WTC11 (cell line): ENCODE measurements at regions not wholly inside any gene's neighbourhood (a gene's known extent, or its start where the extent isn't known, plus 50 kb on each side); places are given as distances from the start of the nearest gene placed in this dataset.
A peak's percentile ranks its signal among the peaks of the same experiment; 100 is the strongest.

ENCODE experiments used
- ATAC-seq: fragments of 200-7000 bp; cut with Tn5 transposase; 2 replicates; pipeline ENCODE4 v1.10.0; 2021; ENCODE audit warnings: mild to moderate bottlenecking, moderate library complexity
- CTCF ChIA-PET: fragments of 300-600 bp; sonication (Branson Sonifier 250); formaldehyde crosslinking; loops from one replicate; lab custom pipeline; 2021; ENCODE audit warnings: antibody characterized with exemption; lab: Charles Lee
- POLR2A ChIA-PET: fragments of 350-600 bp; sonication (Branson Sonifier 250); formaldehyde crosslinking; loops from one replicate; lab custom pipeline; 2021; ENCODE audit warnings: antibody characterized with exemption; lab: Charles Lee
- DNase-seq: peaks from one replicate; pipeline ENCODE4 v3.0.0; 2021; ENCODE audit warnings: low spot score
- H3K27ac Mint-ChIP-seq: 2 replicates; pipeline ENCODE4 v1.8.0; 2021; ENCODE audit warnings: mixed read lengths
- H3K27me3 Mint-ChIP-seq: 2 replicates; pipeline ENCODE4 v1.8.0; 2021; ENCODE audit warnings: low read depth, mild to moderate bottlenecking, moderate library complexity, mixed read lengths
- H3K36me3 Mint-ChIP-seq: 2 replicates; pipeline ENCODE4 v1.8.0; 2021; ENCODE audit warnings: mixed read lengths
- H3K4me1 Mint-ChIP-seq: 2 replicates; pipeline ENCODE4 v1.8.0; 2022; ENCODE audit warnings: mixed read lengths
- H3K4me3 Mint-ChIP-seq: 2 replicates; pipeline ENCODE4 v1.8.0; 2021; ENCODE audit warnings: mild to moderate bottlenecking, moderate library complexity, mixed read lengths
- H3K9me3 Mint-ChIP-seq: 2 replicates; pipeline ENCODE4 v1.8.0; 2021; ENCODE audit warnings: mixed read lengths
- ATF1 ChIP-seq: sonication (generic); formaldehyde crosslinking; IDR thresholded peaks from 2 replicates; pipeline ENCODE4 v1.8.1; 2023; ENCODE audit warnings: mild to moderate bottlenecking, moderate library complexity, missing genetic modification reagents
- ELF4 ChIP-seq: sonication (generic); formaldehyde crosslinking; IDR thresholded peaks from 2 replicates; pipeline ENCODE4 v1.8.1; 2022; ENCODE audit warnings: low read depth, mild to moderate bottlenecking, moderate library complexity, missing genetic modification reagents
- ESRRA ChIP-seq: sonication (generic); formaldehyde crosslinking; IDR thresholded peaks from 2 replicates; pipeline ENCODE4 v1.8.1; 2022; ENCODE audit warnings: mild to moderate bottlenecking, missing genetic modification reagents, borderline replicate concordance
- GABPB1 ChIP-seq: sonication (generic); formaldehyde crosslinking; IDR thresholded peaks from 2 replicates; pipeline ENCODE4 v1.8.1; 2023; ENCODE audit warnings: mild to moderate bottlenecking, missing genetic modification reagents
- KAT7 ChIP-seq: sonication (generic); formaldehyde crosslinking; IDR thresholded peaks from 2 replicates; pipeline ENCODE4 v1.8.1; 2023; ENCODE audit warnings: missing genetic modification reagents, mild to moderate bottlenecking, borderline replicate concordance
- MYBL2 ChIP-seq: sonication (generic); formaldehyde crosslinking; IDR thresholded peaks from 2 replicates; pipeline ENCODE4 v1.8.1; 2023; ENCODE audit warnings: mild to moderate bottlenecking, moderate library complexity, missing genetic modification reagents
- NFE2L1 ChIP-seq: sonication (generic); formaldehyde crosslinking; IDR thresholded peaks from 2 replicates; pipeline ENCODE4 v1.8.1; 2023; ENCODE audit warnings: missing genetic modification reagents
- PRRX2 ChIP-seq: fragments of 250-450 bp; sonication (Bioruptor Pico); IDR thresholded peaks from 2 replicates; pipeline ENCODE4 v1.8.0; 2021; ENCODE audit warnings: mild to moderate bottlenecking
- ZNF232 ChIP-seq: sonication (generic); formaldehyde crosslinking; IDR thresholded peaks from 2 replicates; pipeline ENCODE4 v1.8.0; 2022; ENCODE audit warnings: mild to moderate bottlenecking, missing genetic modification reagents
- ZNF396 ChIP-seq: fragments of 250-450 bp; sonication (Bioruptor Pico); IDR thresholded peaks from 2 replicates; pipeline ENCODE4 v1.8.0; 2021; ENCODE audit warnings: mild to moderate bottlenecking, moderate library complexity, borderline replicate concordance
- TF ChIP-seq, protein P1 (sequence below): fragments of 250-450 bp; sonication (Bioruptor Pico); IDR thresholded peaks from 2 replicates; pipeline ENCODE4 v1.9.0; 2021; ENCODE audit warnings: mild to moderate bottlenecking, borderline replicate concordance
- TF ChIP-seq, protein P2 (sequence below): sonication (generic); formaldehyde crosslinking; IDR thresholded peaks from 2 replicates; pipeline ENCODE4 v1.8.1; 2022; ENCODE audit warnings: missing genetic modification reagents, borderline replicate concordance
- TF ChIP-seq, protein P3 (sequence below): fragments of 250-450 bp; sonication (Bioruptor Pico); conservative IDR thresholded peaks from 2 replicates; pipeline ENCODE4 v1.9.0; 2021; ENCODE audit warnings: mild to moderate bottlenecking
- TF ChIP-seq, protein P4 (sequence below): sonication (generic); formaldehyde crosslinking; IDR thresholded peaks from 2 replicates; pipeline ENCODE4 v1.8.0; 2022; ENCODE audit warnings: missing genetic modification reagents
- TF ChIP-seq, protein P5 (sequence below): fragments of 250-450 bp; sonication (Bioruptor Pico); IDR thresholded peaks from 2 replicates; pipeline ENCODE4 v1.8.0; 2021; ENCODE audit warnings: mild to moderate bottlenecking

DNA sequence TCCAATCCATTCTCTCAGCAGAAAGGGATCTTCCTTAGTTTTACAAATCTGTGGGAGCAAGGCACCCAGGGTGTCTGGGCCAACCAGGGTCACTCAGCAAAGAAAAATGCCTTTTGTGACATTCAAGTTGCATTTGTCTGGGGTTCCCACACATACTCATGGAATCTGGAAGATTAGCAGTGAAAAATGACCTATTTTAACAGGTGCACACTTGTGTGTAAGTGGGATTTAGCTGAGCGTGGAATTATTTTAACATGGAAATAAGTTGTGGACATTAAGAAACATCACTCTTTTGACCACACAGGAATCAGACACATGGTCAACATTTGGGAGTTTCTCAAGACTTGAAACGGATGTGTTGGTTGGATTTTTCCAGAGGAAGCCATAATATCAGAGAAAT lies 234.9 kb downstream of the OPA1 start:
- no peak for TF ChIP-seq ELF4 (CRISPR knock-in tag)
- TF ChIP-seq MYBL2, result no peak
- TF ChIP-seq, protein P1, sequence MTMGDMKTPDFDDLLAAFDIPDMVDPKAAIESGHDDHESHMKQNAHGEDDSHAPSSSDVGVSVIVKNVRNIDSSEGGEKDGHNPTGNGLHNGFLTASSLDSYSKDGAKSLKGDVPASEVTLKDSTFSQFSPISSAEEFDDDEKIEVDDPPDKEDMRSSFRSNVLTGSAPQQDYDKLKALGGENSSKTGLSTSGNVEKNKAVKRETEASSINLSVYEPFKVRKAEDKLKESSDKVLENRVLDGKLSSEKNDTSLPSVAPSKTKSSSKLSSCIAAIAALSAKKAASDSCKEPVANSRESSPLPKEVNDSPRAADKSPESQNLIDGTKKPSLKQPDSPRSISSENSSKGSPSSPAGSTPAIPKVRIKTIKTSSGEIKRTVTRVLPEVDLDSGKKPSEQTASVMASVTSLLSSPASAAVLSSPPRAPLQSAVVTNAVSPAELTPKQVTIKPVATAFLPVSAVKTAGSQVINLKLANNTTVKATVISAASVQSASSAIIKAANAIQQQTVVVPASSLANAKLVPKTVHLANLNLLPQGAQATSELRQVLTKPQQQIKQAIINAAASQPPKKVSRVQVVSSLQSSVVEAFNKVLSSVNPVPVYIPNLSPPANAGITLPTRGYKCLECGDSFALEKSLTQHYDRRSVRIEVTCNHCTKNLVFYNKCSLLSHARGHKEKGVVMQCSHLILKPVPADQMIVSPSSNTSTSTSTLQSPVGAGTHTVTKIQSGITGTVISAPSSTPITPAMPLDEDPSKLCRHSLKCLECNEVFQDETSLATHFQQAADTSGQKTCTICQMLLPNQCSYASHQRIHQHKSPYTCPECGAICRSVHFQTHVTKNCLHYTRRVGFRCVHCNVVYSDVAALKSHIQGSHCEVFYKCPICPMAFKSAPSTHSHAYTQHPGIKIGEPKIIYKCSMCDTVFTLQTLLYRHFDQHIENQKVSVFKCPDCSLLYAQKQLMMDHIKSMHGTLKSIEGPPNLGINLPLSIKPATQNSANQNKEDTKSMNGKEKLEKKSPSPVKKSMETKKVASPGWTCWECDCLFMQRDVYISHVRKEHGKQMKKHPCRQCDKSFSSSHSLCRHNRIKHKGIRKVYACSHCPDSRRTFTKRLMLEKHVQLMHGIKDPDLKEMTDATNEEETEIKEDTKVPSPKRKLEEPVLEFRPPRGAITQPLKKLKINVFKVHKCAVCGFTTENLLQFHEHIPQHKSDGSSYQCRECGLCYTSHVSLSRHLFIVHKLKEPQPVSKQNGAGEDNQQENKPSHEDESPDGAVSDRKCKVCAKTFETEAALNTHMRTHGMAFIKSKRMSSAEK, result no peak
- TF ChIP-seq ZNF396, result no peak
- TF ChIP-seq PRRX2 (CRISPR knock-in tag), result no peak
- TF ChIP-seq, protein P2, sequence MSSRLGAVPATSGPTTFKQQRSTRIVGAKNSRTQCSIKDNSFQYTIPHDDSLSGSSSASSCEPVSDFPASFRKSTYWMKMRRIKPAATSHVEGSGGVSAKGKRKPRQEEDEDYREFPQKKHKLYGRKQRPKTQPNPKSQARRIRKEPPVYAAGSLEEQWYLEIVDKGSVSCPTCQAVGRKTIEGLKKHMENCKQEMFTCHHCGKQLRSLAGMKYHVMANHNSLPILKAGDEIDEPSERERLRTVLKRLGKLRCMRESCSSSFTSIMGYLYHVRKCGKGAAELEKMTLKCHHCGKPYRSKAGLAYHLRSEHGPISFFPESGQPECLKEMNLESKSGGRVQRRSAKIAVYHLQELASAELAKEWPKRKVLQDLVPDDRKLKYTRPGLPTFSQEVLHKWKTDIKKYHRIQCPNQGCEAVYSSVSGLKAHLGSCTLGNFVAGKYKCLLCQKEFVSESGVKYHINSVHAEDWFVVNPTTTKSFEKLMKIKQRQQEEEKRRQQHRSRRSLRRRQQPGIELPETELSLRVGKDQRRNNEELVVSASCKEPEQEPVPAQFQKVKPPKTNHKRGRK, result no peak
- TF ChIP-seq ATF1 (CRISPR knock-in tag), result no peak
- no peak for TF ChIP-seq ESRRA (CRISPR knock-in tag)
- no peak for TF ChIP-seq KAT7
- no peak for TF ChIP-seq NFE2L1 (CRISPR knock-in tag)
- TF ChIP-seq, protein P3, sequence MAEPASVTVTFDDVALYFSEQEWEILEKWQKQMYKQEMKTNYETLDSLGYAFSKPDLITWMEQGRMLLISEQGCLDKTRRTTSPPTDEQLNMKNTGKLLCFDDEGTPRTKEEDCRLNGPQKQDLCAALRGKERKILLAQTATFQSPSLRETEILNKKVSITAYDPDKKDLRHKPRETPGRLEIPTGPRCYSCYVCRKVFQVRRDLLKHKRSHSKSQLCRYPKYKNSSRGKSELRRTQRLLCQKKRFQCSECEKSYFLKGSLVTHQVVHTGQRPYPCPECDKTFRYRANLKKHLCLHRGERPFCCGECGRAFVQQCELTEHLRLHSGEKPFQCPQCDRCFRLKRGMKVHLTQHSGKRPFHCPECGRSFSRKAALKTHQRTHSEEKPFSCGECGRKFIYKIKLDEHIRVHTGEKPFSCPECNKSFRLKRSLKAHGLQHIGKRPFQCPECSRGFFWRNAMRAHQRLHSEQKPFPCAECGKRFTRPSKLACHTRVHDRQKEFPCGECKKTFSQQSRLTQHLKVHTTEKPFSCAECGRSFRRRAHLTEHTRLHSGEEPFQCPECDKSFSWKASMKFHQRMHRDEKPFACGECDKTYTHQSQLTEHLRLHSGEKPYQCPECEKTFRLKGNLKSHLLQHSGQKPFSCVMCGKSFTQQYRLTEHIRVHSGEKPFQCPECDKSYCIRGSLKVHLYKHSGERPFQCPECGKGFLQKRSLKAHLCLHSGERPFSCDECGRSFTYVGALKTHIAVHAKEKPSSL (CRISPR knock-in tag), result no peak
- TF ChIP-seq, protein P4, sequence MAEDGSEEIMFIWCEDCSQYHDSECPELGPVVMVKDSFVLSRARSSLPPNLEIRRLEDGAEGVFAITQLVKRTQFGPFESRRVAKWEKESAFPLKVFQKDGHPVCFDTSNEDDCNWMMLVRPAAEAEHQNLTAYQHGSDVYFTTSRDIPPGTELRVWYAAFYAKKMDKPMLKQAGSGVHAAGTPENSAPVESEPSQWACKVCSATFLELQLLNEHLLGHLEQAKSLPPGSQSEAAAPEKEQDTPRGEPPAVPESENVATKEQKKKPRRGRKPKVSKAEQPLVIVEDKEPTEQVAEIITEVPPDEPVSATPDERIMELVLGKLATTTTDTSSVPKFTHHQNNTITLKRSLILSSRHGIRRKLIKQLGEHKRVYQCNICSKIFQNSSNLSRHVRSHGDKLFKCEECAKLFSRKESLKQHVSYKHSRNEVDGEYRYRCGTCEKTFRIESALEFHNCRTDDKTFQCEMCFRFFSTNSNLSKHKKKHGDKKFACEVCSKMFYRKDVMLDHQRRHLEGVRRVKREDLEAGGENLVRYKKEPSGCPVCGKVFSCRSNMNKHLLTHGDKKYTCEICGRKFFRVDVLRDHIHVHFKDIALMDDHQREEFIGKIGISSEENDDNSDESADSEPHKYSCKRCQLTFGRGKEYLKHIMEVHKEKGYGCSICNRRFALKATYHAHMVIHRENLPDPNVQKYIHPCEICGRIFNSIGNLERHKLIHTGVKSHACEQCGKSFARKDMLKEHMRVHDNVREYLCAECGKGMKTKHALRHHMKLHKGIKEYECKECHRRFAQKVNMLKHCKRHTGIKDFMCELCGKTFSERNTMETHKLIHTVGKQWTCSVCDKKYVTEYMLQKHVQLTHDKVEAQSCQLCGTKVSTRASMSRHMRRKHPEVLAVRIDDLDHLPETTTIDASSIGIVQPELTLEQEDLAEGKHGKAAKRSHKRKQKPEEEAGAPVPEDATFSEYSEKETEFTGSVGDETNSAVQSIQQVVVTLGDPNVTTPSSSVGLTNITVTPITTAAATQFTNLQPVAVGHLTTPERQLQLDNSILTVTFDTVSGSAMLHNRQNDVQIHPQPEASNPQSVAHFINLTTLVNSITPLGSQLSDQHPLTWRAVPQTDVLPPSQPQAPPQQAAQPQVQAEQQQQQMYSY (CRISPR knock-in tag), result no peak
- TF ChIP-seq, protein P5, sequence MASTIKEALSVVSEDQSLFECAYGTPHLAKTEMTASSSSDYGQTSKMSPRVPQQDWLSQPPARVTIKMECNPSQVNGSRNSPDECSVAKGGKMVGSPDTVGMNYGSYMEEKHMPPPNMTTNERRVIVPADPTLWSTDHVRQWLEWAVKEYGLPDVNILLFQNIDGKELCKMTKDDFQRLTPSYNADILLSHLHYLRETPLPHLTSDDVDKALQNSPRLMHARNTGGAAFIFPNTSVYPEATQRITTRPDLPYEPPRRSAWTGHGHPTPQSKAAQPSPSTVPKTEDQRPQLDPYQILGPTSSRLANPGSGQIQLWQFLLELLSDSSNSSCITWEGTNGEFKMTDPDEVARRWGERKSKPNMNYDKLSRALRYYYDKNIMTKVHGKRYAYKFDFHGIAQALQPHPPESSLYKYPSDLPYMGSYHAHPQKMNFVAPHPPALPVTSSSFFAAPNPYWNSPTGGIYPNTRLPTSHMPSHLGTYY (CRISPR knock-in tag), result no peak
- ChIA-PET CTCF (no interaction called here), POLR2A (no interaction called here)
- ATAC-seq, result no peak
- no peak overlapping the region for H3K27ac Mint-ChIP-seq
- no peak for DNase-seq
- peaks cover 34% of the 10 kb centered on the region for H3K4me1 Mint-ChIP-seq
- no peaks in the 10 kb centered on the region for H3K9me3 Mint-ChIP-seq
- H3K27me3 Mint-ChIP-seq, result peaks cover 20% of the 10 kb centered on the region
- no peaks in the 10 kb centered on the region for H3K36me3 Mint-ChIP-seq
- H3K4me3 Mint-ChIP-seq, result no peak overlapping the region

DNA sequence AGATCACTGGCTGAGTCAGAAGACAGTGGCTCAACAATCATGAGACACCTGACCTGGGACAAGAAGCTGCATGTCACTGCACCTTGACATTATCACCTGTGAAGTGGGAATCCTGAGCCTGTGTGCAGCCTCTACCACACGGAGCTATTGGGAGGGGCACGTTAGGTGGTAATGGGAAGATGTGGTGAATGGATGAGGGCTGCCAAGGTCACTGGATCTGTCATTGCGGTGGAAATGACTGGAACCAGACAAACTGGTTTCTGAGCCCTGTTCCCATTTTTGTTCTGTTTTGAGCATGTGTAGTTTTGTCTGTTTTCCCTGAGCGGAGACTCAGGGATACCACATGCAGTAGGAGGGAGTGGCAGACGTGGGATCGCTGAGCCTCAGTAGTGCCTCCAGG lies 235.5 kb downstream of the OPA1 start:
- DNase-seq (no peak), ATAC-seq (no peak)
- CTCF ChIA-PET, result no interaction called here
- no peak for TF ChIP-seq GABPB1
- TF ChIP-seq, protein P4 (CRISPR knock-in tag), result peak; percentile 52; the same call in 1 of the 2 replicates
- TF ChIP-seq ZNF232 (CRISPR knock-in tag), result no peak
- no peak overlapping the region for H3K4me3 Mint-ChIP-seq
- no peak overlapping the region for H3K27ac Mint-ChIP-seq
- no peaks in the 10 kb centered on the region for H3K9me3 Mint-ChIP-seq
- H3K36me3 Mint-ChIP-seq, result no peaks in the 10 kb centered on the region
- H3K27me3 Mint-ChIP-seq, result peaks cover 20% of the 10 kb centered on the region
- POLR2A ChIA-PET, result no interaction called here
- peaks cover 30% of the 10 kb centered on the region for H3K4me1 Mint-ChIP-seq
